ENCODE measurements at regions not wholly inside any gene's neighbourhood (a gene's known extent, or its start where the extent isn't known, plus 50 kb on each side); places are given as distances from the start of the nearest gene placed in this dataset.

- ATAC-seq (no peak), FAIRE-seq (no peak), DNase-seq (ENCODE audit: low spot score) (no peak)
- BruUV-seq (replicated peaks), result no TSS peak
- Histone ChIP-seq H3K27me3 (ENCODE audit: control insufficient read depth in 1 of 2, insufficient read depth in 2 of 2, low read length in 2 of 2) (peaks cover 5 to 39% of the 10 kb centered on the region in 2 experiments; a peak in 4 of 5 replicates), H3K4me2 (ENCODE audit: low read depth, low read length) (no peak overlapping the region), H2AFZ (ENCODE audit: low read length) (no peak overlapping the region), H3K4me3 (replicated peaks in 1 of 3; ENCODE audit: insufficient read depth in 1 of 3, low read depth in 2 of 3, low read length in 3 of 3) (no peak overlapping the region), H3K79me2 (ENCODE audit: insufficient read depth, low read length) (no peaks in the 10 kb centered on the region), H3K36me3 (replicated peaks in 1 of 2; ENCODE audit: control insufficient read depth in 1 of 2, insufficient read depth in 2 of 2, low read length in 2 of 2) (no peaks in the 10 kb centered on the region), H4K20me1 (ENCODE audit: insufficient read depth, low read length) (no peaks in the 10 kb centered on the region), H3K4me1 (ENCODE audit: insufficient read depth, low read length) (peaks cover 8% of the 10 kb centered on the region; the same call in 1 of the 2 replicates), H3K9me3 (ENCODE audit: low read length) (no peaks in the 10 kb centered on the region), H3K27ac (ENCODE audit: extremely low read length, insufficient read depth, low read length) (no peak overlapping the region), H3K9ac (ENCODE audit: insufficient read depth, low read depth, low read length) (no peak overlapping the region)
- intact Hi-C loops (cut with micrococcal nuclease; ENCODE audit: unreplicated experiment), result no loop called here
- in situ Hi-C loops (cut with HindIII; ENCODE audit: extremely low pct_ligation_motif_present, low pct_unique_long_range_greater_than_20kb), result no loop called here
- CTCF ChIA-PET (ENCODE audit: low intra/inter-chr PET ratio, low total read pairs), result no interaction called here
- TF ChIP-seq, protein P1, sequence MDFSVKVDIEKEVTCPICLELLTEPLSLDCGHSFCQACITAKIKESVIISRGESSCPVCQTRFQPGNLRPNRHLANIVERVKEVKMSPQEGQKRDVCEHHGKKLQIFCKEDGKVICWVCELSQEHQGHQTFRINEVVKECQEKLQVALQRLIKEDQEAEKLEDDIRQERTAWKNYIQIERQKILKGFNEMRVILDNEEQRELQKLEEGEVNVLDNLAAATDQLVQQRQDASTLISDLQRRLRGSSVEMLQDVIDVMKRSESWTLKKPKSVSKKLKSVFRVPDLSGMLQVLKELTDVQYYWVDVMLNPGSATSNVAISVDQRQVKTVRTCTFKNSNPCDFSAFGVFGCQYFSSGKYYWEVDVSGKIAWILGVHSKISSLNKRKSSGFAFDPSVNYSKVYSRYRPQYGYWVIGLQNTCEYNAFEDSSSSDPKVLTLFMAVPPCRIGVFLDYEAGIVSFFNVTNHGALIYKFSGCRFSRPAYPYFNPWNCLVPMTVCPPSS (IDR thresholded peaks at IDR 0.05), result no peak
- no peak for TF ChIP-seq ZNF121 (CRISPR knock-in tag; IDR thresholded peaks at IDR 0.05)
- no peak for TF ChIP-seq ZNF790 (CRISPR knock-in tag; IDR thresholded peaks at IDR 0.05; ENCODE audit: borderline replicate concordance)
- TF ChIP-seq PHF5A (CRISPR knock-in tag; IDR thresholded peaks at IDR 0.05; ENCODE audit: low read depth, unreplicated experiment), result no peak
- no peak for TF ChIP-seq MED13 (CRISPR knock-in tag; IDR thresholded peaks at IDR 0.05)
- no peak for TF ChIP-seq SOX13 (IDR thresholded peaks at IDR 0.05)
- TF ChIP-seq SOX13 (CRISPR knock-in tag; conservative IDR thresholded peaks at IDR 0.05 in 1 of 2, IDR thresholded peaks at IDR 0.05 in 1 of 2), result no peak
- TF ChIP-seq HMGA1 (CRISPR knock-in tag; conservative IDR thresholded peaks at IDR 0.05), result no peak
- no peak for TF ChIP-seq AHR (CRISPR knock-in tag; IDR thresholded peaks at IDR 0.05)
- no peak for TF ChIP-seq ZC3H13 (CRISPR knock-in tag; IDR thresholded peaks at IDR 0.05)
- TF ChIP-seq, protein P2, sequence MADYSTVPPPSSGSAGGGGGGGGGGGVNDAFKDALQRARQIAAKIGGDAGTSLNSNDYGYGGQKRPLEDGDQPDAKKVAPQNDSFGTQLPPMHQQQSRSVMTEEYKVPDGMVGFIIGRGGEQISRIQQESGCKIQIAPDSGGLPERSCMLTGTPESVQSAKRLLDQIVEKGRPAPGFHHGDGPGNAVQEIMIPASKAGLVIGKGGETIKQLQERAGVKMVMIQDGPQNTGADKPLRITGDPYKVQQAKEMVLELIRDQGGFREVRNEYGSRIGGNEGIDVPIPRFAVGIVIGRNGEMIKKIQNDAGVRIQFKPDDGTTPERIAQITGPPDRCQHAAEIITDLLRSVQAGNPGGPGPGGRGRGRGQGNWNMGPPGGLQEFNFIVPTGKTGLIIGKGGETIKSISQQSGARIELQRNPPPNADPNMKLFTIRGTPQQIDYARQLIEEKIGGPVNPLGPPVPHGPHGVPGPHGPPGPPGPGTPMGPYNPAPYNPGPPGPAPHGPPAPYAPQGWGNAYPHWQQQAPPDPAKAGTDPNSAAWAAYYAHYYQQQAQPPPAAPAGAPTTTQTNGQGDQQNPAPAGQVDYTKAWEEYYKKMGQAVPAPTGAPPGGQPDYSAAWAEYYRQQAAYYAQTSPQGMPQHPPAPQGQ (CRISPR knock-in tag; IDR thresholded peaks at IDR 0.05; ENCODE audit: borderline replicate concordance), result no peak
- POLR2A ChIA-PET, result no interaction called here
- WGBS (ENCODE audit: low lambda C conversion rate), result 43% methylated on average over 6 of the region's 7 CpGs
Measured at GRCh38 chr22:48863965-48864528, 963.6 kb downstream of the BRD1 start.

Measured in HepG2 (cell line).